ENCODE measurements at regions not wholly inside any gene's neighbourhood (a gene's known extent, or its start where the extent isn't known, plus 50 kb on each side); places are given as distances from the start of the nearest gene placed in this dataset.

- no peak for DNase-seq (ENCODE audit: low read depth in 2 of 2)
- no peak overlapping the region for H3K9ac ChIP-seq (ENCODE audit: insufficient read depth, low read length)
- no peaks in the 10 kb centered on the region for H3K36me3 ChIP-seq (ENCODE audit: control insufficient read depth, insufficient read depth, low read length)
- TF ChIP-seq, protein P1, sequence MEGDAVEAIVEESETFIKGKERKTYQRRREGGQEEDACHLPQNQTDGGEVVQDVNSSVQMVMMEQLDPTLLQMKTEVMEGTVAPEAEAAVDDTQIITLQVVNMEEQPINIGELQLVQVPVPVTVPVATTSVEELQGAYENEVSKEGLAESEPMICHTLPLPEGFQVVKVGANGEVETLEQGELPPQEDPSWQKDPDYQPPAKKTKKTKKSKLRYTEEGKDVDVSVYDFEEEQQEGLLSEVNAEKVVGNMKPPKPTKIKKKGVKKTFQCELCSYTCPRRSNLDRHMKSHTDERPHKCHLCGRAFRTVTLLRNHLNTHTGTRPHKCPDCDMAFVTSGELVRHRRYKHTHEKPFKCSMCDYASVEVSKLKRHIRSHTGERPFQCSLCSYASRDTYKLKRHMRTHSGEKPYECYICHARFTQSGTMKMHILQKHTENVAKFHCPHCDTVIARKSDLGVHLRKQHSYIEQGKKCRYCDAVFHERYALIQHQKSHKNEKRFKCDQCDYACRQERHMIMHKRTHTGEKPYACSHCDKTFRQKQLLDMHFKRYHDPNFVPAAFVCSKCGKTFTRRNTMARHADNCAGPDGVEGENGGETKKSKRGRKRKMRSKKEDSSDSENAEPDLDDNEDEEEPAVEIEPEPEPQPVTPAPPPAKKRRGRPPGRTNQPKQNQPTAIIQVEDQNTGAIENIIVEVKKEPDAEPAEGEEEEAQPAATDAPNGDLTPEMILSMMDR (conservative IDR thresholded peaks at IDR 0.05 in 1 of 2, IDR thresholded peaks at IDR 0.05 in 1 of 2; ENCODE audit: low read depth in 1 of 2, low read length in 2 of 2), result no peak
- TF ChIP-seq EZH2 (IDR thresholded peaks at IDR 0.05; ENCODE audit: low read length, missing control alignments), result no peak
- H3K79me2 ChIP-seq (ENCODE audit: control insufficient read depth, insufficient read depth, low read length), result no peaks in the 10 kb centered on the region
- H3K27ac ChIP-seq (ENCODE audit: insufficient read depth, low read length), result no peak overlapping the region
- H3K4me1 ChIP-seq (ENCODE audit: control insufficient read depth, extremely low read depth, insufficient read depth, low read length), result no peaks in the 10 kb centered on the region
- no peaks in the 10 kb centered on the region for H3K27me3 ChIP-seq (ENCODE audit: control insufficient read depth, insufficient read depth, low read length)
- H3K4me3 ChIP-seq (replicated peaks in 1 of 4; ENCODE audit: control extremely low read depth in 1 of 4, insufficient read depth in 1 of 4, low read depth in 3 of 4, low read length in 4 of 4), result no peak overlapping the region
- H3K9me3 ChIP-seq (ENCODE audit: control insufficient read depth, insufficient read depth, low read depth, low read length), result no peaks in the 10 kb centered on the region
- no peak overlapping the region for H2AFZ ChIP-seq (ENCODE audit: low read length)
- H3K4me2 ChIP-seq (ENCODE audit: extremely low read depth, insufficient read depth, low read length), result no peak overlapping the region
- no peaks in the 10 kb centered on the region for H4K20me1 ChIP-seq (ENCODE audit: control insufficient read depth, extremely low read depth, insufficient read depth, low read length)
Observed at GRCh38 chr5:158013303-158013702, 154.4 kb upstream of the CLINT1 start.

DNA sequence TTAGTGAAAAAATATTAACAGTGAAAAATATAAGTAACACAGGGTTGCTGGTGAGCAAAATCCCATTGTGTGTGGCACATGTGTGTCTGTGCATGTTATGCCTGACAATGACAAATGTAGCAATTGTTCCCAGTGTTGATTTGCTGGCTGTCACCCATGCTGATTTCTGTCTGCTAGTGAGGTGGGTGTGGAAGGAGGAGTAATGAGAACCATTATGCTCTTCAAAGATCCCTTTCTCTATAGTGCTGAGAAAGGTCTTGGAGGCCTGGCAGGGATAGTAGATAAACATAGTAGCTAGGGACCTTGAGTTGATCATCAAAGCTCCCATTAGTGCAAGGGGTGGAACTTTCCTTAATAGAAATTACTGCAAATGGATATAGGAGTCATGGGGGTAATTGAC lies 152.5 kb upstream of the CLINT1 start:
- no peaks in the 10 kb centered on the region for H3K9me3 ChIP-seq (ENCODE audit: control insufficient read depth, insufficient read depth, low read depth, low read length)
- H3K79me2 ChIP-seq (ENCODE audit: control insufficient read depth, insufficient read depth, low read length), result no peaks in the 10 kb centered on the region
- H4K20me1 ChIP-seq (ENCODE audit: control insufficient read depth, extremely low read depth, insufficient read depth, low read length), result no peaks in the 10 kb centered on the region
- H3K4me1 ChIP-seq (ENCODE audit: control insufficient read depth, extremely low read depth, insufficient read depth, low read length), result no peaks in the 10 kb centered on the region
- no peaks in the 10 kb centered on the region for H3K36me3 ChIP-seq (ENCODE audit: control insufficient read depth, insufficient read depth, low read length)
- no peak overlapping the region for H3K9ac ChIP-seq (ENCODE audit: insufficient read depth, low read length)
- H3K4me2 ChIP-seq (ENCODE audit: extremely low read depth, insufficient read depth, low read length), result no peak overlapping the region
- H3K27me3 ChIP-seq (ENCODE audit: control insufficient read depth, insufficient read depth, low read length), result no peaks in the 10 kb centered on the region
- H2AFZ ChIP-seq (ENCODE audit: low read length), result no peak overlapping the region
- H3K4me3 ChIP-seq (replicated peaks in 1 of 4; ENCODE audit: control extremely low read depth in 1 of 4, insufficient read depth in 1 of 4, low read depth in 3 of 4, low read length in 4 of 4), result no peak overlapping the region
- no peak overlapping the region for H3K27ac ChIP-seq (ENCODE audit: insufficient read depth, low read length)
- TF ChIP-seq EZH2 (IDR thresholded peaks at IDR 0.05; ENCODE audit: low read length, missing control alignments), result no peak
- TF ChIP-seq, protein P1 (conservative IDR thresholded peaks at IDR 0.05 in 1 of 2, IDR thresholded peaks at IDR 0.05 in 1 of 2; ENCODE audit: low read depth in 1 of 2, low read length in 2 of 2), result no peak
- no peak for DNase-seq (ENCODE audit: low read depth in 2 of 2)

GRCh38 chr5:158010831-158011230 lies 151.9 kb upstream of the CLINT1 start:
- no peaks in the 10 kb centered on the region for H3K4me1 ChIP-seq (ENCODE audit: control insufficient read depth, extremely low read depth, insufficient read depth, low read length)
- no peak for DNase-seq (ENCODE audit: low read depth in 2 of 2)
- no peak overlapping the region for H3K27ac ChIP-seq (ENCODE audit: insufficient read depth, low read length)
- no peak overlapping the region for H3K4me3 ChIP-seq (replicated peaks in 1 of 4; ENCODE audit: control extremely low read depth in 1 of 4, insufficient read depth in 1 of 4, low read depth in 3 of 4, low read length in 4 of 4)
- H2AFZ ChIP-seq (ENCODE audit: low read length), result no peak overlapping the region
- no peaks in the 10 kb centered on the region for H3K79me2 ChIP-seq (ENCODE audit: control insufficient read depth, insufficient read depth, low read length)
- no peaks in the 10 kb centered on the region for H3K36me3 ChIP-seq (ENCODE audit: control insufficient read depth, insufficient read depth, low read length)
- H4K20me1 ChIP-seq (ENCODE audit: control insufficient read depth, extremely low read depth, insufficient read depth, low read length), result no peaks in the 10 kb centered on the region
- H3K9me3 ChIP-seq (ENCODE audit: control insufficient read depth, insufficient read depth, low read depth, low read length), result no peaks in the 10 kb centered on the region
- H3K9ac ChIP-seq (ENCODE audit: insufficient read depth, low read length), result no peak overlapping the region
- no peak for TF ChIP-seq EZH2 (IDR thresholded peaks at IDR 0.05; ENCODE audit: low read length, missing control alignments)
- TF ChIP-seq, protein P1 (conservative IDR thresholded peaks at IDR 0.05 in 1 of 2, IDR thresholded peaks at IDR 0.05 in 1 of 2; ENCODE audit: low read depth in 1 of 2, low read length in 2 of 2), result no peak
- no peak overlapping the region for H3K4me2 ChIP-seq (ENCODE audit: extremely low read depth, insufficient read depth, low read length)
- no peaks in the 10 kb centered on the region for H3K27me3 ChIP-seq (ENCODE audit: control insufficient read depth, insufficient read depth, low read length)
